DMS153 (cell line): ENCODE measurements at regions not wholly inside any gene's neighbourhood (a gene's known extent, or its start where the extent isn't known, plus 50 kb on each side); places are given as distances from the start of the nearest gene placed in this dataset.

Experiments used
- DNase-seq: peaks from one replicate; lab custom pipeline; 2025; lab: John Stamatoyannopoulos, UW

DNA sequence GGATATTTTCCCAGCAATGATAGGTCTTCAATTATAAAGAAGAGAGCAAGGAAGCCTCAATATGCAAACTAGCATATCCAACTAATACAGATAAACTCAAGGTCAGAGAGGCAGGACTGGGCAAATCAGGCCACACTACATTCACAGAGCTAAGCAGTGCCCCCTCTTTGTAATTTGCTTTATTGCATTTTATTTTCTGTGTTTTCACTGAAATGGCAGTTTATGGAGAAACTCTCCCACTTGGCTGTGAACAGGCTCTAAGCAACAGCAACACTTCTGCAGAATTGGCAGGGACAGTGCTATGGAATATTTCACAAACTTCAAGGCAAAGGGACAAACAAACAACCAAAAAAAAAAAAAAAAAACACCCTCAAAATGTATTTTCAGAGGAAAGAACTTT is 93.4 kb upstream of the SOD1 start:
- DNase-seq = no peak

DNA sequence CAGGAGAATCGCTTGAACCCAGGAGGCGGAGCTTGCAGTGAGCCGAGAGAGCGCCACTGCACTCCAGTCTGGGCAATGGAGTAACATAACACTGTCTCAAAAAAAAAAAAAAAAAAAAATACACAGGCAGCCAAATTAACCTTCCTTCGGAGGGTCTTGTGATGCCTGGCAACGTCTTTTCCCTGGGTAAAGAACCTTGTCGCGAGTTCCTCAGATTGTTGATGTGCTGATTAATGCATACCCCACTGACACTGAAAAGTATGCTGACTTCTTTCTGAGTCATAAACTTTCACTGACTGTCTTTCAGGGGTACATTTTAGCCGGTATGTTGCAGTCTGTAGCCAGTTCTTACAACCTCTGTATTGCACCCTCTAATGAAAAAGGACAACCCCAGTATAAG is 95.1 kb upstream of the SOD1 start:
- no peak for DNase-seq

DNA sequence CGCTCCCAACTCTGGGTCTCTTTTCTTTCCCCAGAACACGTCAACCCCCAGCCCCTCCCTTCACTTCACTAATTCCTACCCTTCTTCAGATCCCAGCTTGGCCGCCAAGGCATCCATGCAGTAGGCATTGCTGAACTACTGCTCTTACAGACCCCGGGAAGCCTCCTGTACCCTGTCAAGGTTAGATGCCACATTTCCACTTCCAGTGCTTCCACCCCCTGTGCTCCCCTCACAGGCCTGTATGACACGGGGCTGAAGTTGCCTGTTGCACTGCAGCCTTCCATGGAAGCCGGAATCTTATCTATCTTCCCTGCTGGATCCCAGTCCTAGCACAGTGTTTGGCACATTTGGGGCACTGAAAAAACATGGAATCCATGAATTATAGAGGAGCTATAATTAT is 99.0 kb upstream of the SOD1 start:
- DNase-seq = no peak

DNA sequence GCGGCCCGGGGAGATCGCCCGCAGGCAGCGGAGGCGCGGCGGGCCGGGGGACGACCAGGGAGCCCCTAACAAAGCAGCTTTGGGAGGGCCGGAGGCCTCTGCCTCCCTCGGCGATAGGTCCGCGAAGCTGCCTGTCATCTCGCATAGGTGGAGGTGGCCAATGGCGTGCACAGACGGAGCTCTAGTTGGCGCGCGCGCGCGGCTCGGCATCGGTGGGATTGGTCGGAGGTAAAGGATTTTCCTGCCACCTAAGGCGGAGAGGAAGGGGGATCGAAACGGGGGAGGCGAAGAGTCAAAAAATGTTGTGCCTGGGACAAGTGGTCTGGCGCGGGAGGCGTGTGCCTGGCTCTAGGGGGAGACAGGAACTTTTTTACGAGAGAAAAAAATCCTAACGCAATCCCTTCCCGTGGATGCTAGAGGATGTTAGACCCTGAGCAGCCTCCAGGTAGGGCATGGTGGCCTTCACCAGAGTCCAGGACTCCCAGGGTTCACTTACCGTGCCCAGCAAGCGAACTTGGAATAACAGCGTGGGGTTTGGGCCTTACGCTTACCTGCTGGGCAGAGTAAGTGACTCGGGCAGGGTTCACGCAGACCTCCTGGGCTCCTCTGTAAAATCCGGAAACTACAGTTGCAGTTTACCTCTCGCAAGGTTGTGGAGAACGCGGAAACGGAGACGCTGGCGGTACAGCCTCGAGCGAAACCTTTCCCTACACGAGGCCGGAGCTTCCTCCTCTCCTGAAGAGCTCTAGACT is 99.9 kb upstream of the SOD1 start:
- peak; percentile 96 for DNase-seq

DNA sequence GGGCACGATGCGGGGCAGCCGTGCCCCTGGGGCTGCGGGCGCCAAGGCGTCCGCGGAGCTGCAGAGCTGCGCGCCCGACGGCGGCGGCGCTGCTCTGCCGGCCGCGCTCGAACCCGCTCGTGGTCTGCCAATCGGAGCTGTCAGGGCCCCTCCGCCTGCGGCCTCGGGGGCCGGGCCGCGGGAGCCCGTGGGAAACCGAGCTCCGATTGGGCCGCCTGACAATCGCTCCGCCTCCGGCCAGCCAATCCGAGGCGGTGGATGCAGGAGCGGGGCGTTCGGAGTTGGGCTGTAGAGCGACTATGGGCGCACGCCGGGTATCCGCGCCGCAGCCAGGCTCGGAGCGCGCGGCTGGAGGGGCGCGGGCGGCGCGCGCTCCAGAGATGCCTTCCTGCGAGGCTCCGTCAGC is 100.5 kb upstream of the SOD1 start:
- DNase-seq = peak; percentile 96

DNA sequence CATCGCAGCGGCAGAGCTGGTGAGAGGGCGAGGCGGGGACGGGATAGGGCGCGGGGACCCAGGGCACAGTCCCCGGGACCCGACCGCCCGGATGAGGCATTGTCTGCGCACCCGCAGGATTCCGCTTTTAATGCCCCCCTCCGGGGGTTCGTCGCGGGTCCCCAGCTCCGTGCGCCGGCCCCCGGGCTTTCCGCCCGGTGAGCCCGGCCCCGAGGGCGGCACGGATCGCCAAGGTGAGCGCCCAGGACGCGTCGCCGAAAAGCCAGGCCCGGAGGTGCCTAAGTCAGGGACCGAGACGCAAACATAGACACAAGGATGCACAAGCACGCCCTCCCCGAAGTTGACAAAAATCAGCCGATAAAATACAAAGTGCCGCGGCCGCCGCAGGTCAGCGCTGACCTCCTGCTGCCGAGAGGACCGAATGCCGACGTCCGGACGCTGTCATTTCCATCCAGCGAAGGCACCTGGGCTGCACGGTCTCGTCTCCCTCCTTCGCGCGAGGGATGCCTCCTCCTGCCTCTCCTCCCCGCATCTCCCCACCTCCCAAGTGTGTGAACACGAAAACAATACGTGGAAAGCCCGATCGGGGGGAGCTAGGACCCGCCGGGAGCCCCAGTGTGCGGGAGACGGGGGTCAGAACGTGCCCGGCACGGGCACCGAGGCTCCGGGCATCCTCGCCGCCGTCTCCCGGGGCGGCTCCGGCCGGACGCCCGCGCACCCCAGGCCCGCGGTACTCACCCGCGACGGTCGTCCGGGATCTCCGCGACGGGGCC is 101.1 kb upstream of the SOD1 start:
- peak; percentile 49 for DNase-seq

DNA sequence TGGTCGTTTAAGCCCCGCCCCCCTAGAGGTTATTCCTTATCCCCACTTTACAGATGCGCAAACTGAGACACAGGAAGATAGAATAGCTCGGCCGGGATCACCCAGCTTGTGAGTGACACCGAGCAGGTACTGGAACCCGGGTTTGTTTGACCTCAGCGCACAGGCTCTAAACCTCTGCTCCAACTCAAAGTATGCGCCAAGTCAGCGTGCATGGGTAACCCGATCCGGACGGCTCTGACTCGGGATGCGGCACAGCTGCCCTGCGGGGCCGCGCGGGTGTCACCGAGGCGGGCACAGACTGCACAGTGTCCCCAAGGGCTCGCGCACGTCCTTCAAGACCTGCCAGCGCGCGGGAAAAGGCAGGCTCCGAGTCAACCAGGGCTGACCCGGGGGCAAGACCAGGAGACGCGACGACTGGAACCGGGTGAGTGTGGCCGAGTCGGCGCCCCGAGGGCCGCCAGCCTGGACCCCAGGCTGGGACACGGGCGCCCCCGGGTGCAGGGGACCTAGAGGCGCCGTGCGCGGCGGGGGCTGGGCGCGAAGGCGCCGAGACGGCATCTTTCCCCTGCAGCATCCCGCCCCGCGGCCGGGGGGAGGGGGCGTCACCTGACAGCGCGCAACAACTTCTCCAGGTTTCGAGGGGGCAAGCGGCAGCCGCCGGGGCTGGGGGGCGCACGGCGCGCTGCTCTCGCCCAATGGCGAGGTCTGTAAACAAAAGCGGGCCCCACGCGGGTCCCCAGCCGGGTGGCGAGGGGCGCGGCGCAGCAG is 101.9 kb upstream of the SOD1 start:
- no peak for DNase-seq

DNA sequence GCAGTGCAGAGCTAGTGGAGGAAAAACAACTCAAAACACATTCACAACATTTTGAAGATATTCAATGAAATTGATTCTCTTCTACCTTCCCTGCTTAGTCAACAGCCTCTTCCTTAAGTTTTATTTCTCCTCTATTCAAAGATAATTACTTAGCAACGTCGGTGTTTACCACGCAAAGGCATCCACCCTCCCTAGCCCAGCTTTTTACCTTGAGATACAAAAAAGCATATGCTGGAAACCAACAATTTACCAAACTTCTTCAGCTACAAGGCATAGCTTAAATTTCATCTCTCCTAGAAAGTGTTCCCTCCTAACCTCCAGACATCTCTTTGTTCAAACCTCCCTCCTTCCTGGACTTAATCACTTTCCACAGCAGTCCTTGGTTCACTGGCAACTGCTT is 102.8 kb upstream of the SOD1 start:
- DNase-seq = no peak

DNA sequence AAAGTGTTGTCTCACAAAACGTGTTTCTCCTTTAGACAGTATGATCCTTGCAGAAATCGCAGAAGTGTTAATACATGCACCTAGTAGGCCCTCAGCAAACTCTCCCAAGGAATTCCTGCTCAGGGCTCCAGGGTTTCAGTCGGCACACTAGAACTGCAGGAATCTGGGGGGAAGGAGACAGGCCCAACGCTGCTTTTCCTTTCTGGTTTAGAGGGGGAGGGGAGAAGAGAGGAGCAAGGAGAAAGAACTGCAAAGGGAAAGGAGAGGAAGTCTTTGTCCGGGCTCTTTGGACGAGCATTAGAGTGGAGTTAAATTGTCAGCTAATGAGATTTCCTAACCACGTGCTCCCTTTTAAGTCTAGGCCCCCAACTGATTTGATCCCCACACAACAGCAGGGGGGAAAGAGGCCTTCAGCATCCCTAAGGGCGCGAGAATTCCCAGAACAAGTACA is 103.7 kb upstream of the SOD1 start:
- DNase-seq = no peak

DNA sequence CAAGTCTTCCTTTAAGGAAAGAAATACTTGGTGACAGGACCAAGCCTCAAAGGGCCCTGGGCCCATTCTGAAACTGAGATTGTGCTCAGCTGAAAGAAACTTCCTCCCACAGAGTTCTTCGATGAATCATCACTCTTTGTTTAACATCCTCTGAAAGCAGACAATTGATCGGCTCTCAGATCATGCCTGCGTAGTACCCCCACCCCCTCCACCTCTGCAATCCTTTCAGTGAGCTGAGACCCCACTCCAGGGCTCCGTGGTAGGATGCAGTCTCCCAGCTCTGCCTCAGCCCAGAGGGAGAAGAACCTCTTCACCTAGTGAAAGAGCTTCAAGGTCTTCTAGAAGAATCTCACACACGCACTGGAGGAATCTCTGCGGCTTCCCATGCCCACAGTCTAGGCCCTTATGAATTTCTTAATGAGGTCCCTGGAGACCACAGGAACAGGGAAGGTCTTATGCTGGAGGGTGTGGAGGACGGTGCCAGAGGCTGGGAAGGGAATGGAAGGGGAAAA is 104.9 kb upstream of the SOD1 start:
- no peak for DNase-seq

DNA sequence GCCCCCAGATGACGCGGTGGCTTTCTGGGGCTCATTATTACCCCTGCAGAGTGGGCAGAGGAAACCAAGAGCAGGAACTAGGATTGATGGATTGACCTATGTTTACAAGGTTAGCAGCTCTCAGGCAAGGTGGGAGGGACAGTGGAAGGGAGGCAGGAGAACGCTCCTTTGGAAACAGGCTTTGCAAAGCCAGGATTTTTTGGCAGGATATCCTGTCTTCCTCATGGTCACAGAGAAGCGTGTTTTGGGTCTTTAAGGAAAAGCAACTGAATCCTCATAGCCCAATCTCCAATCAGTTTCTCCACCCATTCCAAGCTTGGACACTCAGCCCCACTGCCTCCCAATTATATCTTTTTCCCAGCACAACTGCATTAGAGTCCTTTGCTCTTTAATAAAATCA is 105.6 kb upstream of the SOD1 start:
- no peak for DNase-seq

DNA sequence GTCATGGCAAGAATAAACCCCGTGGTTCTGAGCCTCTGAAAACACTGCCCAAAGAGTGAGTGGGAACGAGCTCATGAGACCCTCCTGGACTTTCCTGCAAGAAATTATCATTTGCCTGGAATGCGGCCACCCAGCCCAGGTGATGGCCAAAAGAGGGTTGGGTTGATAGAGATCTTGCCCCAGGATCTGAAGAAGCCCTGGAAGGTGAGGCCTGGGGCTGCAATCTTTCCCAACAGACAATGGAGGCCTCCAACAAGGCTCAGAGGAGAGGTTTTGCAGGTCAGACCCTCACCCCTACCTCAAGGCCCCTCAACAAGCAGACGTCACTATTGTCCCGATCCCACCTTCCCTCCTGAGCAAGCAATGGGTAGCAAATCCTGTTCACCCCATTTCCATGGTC is 106.0 kb upstream of the SOD1 start:
- DNase-seq = no peak

DNA sequence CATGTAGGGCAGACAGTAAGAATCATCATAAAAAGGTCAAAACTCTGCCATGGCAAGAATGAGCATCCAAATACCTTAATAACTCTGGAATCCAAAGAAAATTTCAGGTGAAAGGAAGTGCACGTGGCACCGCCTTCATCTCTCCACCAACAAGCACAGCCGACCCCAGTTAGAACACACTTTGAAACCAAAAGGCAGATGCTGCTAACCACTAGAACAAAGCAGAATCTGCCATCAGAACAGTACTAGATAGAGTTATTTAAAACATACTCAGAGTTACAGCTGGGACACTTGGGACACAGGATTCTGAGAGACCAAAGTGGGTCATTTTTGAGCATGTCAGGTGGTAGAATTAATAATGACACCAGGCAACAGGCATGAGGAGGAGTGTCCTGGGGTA is 106.7 kb upstream of the SOD1 start:
- no peak for DNase-seq

DNA sequence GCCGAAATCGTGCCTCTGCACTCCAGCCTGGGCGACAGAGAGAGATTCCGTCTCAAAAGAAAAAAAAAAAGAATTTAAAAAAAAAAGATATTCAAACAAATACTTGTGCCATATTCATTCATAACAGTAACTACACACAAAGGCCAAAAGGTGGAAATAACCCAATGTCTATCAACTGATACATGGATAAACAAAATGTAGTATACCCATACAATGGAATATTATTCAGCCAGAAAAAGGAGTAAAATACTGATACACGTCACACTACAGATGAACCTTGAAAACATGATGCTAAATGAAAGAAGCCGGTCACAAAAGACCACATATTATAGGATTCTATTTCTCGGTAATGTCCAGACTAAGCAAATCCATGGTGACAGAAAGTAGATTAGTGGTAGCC is 109.4 kb upstream of the SOD1 start:
- DNase-seq = no peak

DNA sequence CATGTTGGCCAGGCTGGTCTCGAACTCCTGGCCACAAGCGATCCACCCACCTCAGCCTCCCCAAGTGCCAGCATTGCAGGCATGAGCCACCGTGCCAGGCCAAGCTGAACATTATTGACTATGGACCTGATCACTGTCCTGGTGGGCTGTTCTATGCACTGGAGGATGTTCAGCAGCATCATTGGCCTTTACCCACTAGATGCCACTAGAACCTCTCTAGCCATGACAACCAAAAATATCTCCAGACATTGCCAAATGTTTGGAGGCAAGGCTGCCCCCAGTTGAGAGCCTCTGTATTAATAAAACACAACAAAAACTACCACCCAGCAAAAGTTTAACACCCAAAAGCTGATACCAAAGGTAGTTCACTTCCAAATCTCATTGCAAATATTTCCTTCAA is 110.8 kb upstream of the SOD1 start:
- DNase-seq = no peak

DNA sequence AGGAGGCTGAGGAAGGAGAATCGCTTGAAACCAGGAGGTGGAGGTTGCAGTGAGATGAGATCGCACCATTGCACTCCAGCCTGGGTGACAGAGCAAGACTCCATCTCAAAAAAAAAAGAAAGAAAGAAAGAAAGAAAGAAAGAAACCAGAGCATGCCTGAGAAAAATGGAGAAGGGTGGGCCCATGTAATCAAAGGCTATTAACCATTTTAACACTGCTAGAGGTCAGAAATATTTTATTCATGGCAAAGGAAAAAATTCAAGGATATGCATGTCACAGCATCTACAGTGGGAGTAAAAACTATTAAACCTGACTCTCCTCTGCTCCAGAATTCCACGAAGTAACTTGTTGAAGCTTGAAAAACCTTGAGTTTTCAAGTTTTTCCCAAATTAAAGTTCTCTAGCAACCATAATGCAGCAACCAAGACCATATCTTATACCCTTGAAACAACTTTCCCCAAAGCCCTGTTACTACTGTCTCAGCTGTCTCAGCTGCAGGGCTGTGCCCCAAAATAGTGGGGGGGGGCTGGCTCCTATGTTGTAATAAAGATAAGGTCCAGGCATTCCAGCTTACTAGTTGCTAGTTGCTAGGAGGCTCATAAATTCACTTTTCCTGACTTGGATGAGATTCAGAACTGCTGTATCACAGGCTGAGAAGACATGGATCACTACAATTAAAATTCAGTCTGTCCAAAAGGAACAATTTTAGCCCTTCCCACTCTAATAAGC is 112.9 kb upstream of the SOD1 start:
- DNase-seq = no peak

DNA sequence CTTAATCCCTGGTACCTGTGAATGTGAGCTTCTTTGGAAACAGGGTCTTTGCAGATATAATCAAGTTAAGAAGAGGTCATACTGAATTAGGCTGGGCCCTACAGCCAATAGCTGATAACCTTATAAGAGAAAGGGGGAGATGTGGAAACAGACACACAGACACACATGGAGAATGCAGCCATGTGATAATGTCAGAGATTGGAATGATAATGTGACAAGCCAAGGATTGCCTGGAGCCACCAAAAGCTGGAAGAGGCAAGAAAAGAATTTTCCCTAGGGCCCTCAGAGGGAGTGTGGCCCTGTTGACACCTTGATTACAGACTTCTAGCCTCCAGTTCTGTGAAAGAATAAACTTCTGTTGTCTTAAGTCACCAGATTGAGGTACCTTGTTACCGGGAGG is 114.5 kb upstream of the SOD1 start:
- no peak for DNase-seq

DNA sequence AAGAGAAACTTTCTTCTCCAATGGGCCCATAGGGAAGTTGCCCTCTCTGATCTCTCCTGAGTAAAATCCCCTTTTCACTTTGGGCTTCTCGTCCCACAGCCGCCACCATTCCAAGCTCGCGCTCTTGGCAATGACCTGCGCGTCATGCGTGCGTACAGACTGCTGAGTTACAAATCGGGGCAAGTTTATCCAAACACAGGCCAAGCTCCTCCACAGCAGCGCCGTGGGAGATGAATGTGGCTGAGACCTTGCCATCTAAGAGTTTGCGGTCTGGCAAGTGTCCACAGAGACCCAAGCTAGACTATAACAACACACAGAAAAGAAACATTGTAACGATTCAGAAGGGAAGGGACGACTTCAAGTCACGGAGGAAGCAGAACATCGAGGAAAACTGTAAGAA is 116.3 kb upstream of the SOD1 start:
- DNase-seq = no peak

DNA sequence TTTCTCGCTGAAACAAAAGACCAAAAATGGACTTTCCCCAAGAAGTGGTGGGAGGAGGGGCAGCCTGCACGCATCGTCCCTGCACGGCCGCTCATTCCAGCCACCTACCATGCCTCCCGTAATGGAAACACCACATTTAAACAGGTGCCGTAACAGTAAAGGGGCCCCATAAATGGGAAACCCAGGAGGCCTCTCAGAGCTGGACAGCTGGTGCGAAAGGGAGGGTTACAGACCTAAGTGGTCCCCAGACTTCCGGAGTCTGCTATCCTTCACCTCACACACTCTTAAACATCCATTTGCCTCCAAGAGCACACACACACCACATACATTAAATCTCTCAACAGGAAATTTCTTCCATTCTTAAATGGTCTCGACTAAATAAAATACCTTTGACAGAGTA is 120.7 kb upstream of the SOD1 start:
- no peak for DNase-seq

DNA sequence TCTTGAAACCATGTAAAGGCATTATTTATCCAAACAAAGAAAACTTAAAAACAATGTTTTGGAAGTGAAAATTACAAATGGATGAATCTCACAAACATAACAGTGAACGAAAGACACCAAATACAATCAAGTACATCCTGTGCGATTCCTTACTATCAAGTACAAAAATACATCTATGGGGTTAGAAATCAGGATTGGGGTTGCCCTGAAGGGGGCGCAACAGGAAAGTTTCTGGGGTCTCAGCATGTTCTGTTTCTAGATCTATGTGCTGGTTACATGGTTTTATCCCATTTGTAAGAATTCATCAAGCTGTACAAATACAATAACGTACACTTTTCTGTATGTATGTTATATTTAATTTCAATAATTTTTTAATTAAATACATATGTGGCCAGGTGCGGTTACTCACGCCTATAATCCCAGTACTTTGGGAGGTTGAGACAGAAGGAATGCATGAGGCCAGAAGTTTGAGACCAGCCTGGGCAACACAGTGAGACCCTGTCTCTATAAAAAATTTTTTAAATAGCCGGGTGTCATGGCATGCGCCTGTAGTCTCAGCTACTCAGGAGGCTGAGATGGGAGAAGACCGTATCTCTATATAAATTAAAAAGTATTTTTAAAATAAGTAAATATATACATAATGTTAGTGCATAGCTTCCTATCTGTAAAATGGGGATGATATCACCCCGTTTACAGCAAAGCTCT is 121.5 kb upstream of the SOD1 start:
- no peak for DNase-seq

DNA sequence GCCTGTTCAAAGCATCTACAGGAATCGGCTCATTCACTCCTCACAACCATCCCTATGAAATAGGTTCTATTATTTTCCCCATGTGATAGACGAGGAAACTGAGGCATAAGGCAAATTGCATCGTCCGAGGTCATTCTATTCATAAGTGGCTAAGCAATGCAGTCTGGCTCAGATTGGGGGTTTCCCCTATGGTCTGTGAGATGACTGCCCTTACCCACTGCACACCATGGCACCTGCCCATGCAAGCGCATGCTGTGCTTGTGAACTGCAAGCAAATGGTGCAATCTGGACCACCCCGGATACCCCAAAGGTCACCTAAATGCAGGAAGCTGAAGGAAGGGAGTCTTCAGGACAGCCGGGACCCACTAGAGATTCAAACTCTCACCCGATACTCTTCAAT is 123.4 kb upstream of the SOD1 start:
- DNase-seq = no peak
